HG02981 (cell line): ENCODE measurements at regions not wholly inside any gene's neighbourhood (a gene's known extent, or its start where the extent isn't known, plus 50 kb on each side); places are given as distances from the start of the nearest gene placed in this dataset.
"Not testable (repeated sequence)": the region's sequence is repeated elsewhere in the genome, so short reads cannot be mapped to it uniquely, and the experiment has no call there.

Experiments
- ATAC-seq: cut with Tn5 transposase; IDR thresholded peaks from one replicate; pipeline ENCODE4 v1.9.1; 2021; ENCODE audit warnings: mild to moderate bottlenecking, moderate library complexity; ENCODE audit not compliant: unreplicated experiment

GRCh38 chr14:30158299-30158698, 230.7 kb upstream of the PRKD1 start:
- ATAC-seq, result no peak

GRCh38 chr14:30159374-30159773, 231.7 kb upstream of the PRKD1 start:
- ATAC-seq, result no peak

- no peak for ATAC-seq
Observed at GRCh38 chr14:30160608-30161007, 233.0 kb upstream of the PRKD1 start.

GRCh38 chr14:30162066-30162465, 234.4 kb upstream of the PRKD1 start:
- no peak for ATAC-seq

GRCh38 chr14:30165255-30165654, 237.6 kb upstream of the PRKD1 start:
- no peak for ATAC-seq

GRCh38 chr14:30177781-30178180, 250.1 kb upstream of the PRKD1 start:
- ATAC-seq, result no peak

- no peak for ATAC-seq
Observed at GRCh38 chr14:30179381-30180130, 251.9 kb upstream of the PRKD1 start.

GRCh38 chr14:30180219-30180618, 252.6 kb upstream of the PRKD1 start:
- ATAC-seq, result no peak

- no peak for ATAC-seq
Observed at GRCh38 chr14:30185832-30186231, 258.2 kb upstream of the PRKD1 start.

- ATAC-seq, result no peak
Observed at GRCh38 chr14:30191639-30192279, 264.1 kb upstream of the PRKD1 start.

- ATAC-seq, result no peak
Observed at GRCh38 chr14:30193101-30193500, 265.5 kb upstream of the PRKD1 start.

GRCh38 chr14:30193845-30194501, 266.3 kb upstream of the PRKD1 start:
- ATAC-seq, result no peak

GRCh38 chr14:30194741-30195148, 267.1 kb upstream of the PRKD1 start:
- ATAC-seq, result no peak

GRCh38 chr14:30195941-30196340, 268.3 kb upstream of the PRKD1 start:
- ATAC-seq, result no peak

GRCh38 chr14:30196861-30197260, 269.2 kb upstream of the PRKD1 start:
- no peak for ATAC-seq

GRCh38 chr14:30198720-30199119, 271.1 kb upstream of the PRKD1 start:
- not testable (repeated sequence) for ATAC-seq

- no peak for ATAC-seq
Observed at GRCh38 chr14:30204431-30204980, 276.9 kb upstream of the PRKD1 start.

- ATAC-seq, result no peak
Observed at GRCh38 chr14:30209136-30209535, 281.5 kb upstream of the PRKD1 start.

- ATAC-seq, result no peak
Observed at GRCh38 chr14:30210630-30211029, 283.0 kb upstream of the PRKD1 start.

GRCh38 chr14:30211326-30211725, 283.7 kb upstream of the PRKD1 start:
- ATAC-seq, result no peak

- ATAC-seq, result no peak
Observed at GRCh38 chr14:30214014-30214413, 286.4 kb upstream of the PRKD1 start.
